ENCODE measurements at regions not wholly inside any gene's neighbourhood (a gene's known extent, or its start where the extent isn't known, plus 50 kb on each side); places are given as distances from the start of the nearest gene placed in this dataset.

DNA sequence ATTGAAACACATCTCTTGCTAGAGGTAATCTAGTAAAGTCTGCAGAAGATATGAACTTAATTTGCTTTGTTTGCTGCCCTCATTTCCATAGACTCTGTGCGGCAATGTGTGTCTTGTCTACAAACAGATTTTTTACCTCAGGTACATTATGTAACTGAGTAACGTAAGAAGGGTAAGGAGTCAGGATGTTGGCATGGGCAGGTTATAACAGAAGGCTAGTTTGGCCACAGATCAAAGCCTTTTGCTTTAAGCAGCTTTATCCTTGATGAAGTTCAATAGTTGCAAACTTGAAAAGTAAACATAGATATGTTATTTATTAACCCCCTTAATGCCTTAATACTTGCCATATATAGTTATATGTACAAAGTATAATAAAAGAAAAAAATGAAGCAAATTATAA lies 391.6 kb upstream of the FKBP1C start:
- Histone ChIP-seq H3K79me2 (ENCODE audit: low read depth) (no peaks in the 10 kb centered on the region), H3K4me2 (no peak overlapping the region), H3K27me3 (ENCODE audit: insufficient read depth, low read depth) (no peaks in the 10 kb centered on the region), H2AFZ (no peak overlapping the region), H3K4me3 (no peak overlapping the region), H3K9me3 (ENCODE audit: insufficient read depth, low read depth) (no peaks in the 10 kb centered on the region), H4K20me1 (ENCODE audit: insufficient read depth) (no peaks in the 10 kb centered on the region), H3K27ac (no peak overlapping the region), H3K4me1 (replicated peaks; ENCODE audit: insufficient read depth) (no peaks in the 10 kb centered on the region), H3K36me3 (ENCODE audit: low read depth) (no peaks in the 10 kb centered on the region), H3F3A (ENCODE audit: insufficient read depth, low read depth) (no peaks in the 10 kb centered on the region), H3K9me2 (ENCODE audit: insufficient read depth) (no peaks in the 10 kb centered on the region)
- no TSS peak for BruUV-seq (replicated peaks)
- ChIA-PET POLR2A (ENCODE audit: unreplicated experiment) (no interaction called here), CTCF (no interaction called here)
- intact Hi-C loops (cut with micrococcal nuclease; ENCODE audit: unreplicated experiment), result no loop called here
- DNase-seq, result no peak
- no peak for TF ChIP-seq EZH2 (IDR thresholded peaks at IDR 0.05; ENCODE audit: low read depth)
- TF ChIP-seq, protein P1, sequence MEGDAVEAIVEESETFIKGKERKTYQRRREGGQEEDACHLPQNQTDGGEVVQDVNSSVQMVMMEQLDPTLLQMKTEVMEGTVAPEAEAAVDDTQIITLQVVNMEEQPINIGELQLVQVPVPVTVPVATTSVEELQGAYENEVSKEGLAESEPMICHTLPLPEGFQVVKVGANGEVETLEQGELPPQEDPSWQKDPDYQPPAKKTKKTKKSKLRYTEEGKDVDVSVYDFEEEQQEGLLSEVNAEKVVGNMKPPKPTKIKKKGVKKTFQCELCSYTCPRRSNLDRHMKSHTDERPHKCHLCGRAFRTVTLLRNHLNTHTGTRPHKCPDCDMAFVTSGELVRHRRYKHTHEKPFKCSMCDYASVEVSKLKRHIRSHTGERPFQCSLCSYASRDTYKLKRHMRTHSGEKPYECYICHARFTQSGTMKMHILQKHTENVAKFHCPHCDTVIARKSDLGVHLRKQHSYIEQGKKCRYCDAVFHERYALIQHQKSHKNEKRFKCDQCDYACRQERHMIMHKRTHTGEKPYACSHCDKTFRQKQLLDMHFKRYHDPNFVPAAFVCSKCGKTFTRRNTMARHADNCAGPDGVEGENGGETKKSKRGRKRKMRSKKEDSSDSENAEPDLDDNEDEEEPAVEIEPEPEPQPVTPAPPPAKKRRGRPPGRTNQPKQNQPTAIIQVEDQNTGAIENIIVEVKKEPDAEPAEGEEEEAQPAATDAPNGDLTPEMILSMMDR (conservative IDR thresholded peaks at IDR 0.05), result no peak

DNA sequence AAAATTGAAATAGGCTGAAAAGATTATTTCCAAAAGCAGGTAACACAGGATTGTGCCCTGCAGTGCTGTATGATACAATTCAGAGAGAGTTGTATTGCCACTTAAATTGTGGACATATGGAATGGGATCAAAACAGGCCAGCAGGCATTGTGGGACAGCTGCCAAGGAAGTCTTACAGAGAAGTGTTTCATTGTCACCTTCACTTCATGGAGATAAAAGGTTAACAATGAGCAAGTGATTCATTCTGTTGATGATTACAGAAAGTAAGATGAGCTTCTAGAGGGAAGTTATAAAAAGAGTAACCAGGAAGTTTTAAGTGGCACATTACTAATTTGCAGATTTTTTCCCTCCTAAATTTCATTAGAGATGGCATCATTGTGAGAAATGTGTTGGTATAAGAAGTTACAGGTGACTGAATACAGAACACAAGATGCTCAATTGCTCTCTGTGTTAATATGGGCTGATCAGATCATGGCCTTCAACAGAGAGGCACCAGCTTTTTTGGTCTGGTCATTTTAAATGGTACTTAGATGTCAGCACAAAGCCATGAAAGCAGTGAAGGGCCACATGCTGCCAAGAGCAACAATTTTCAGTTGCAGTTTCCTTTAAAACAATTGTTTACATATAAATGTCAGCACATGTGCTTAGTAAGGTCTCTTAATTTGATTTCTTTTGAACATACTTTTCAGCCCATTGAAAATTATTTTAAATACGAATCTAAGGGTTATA lies 402.5 kb upstream of the FKBP1C start:
- no peaks in the 10 kb centered on the region for H3K36me3 ChIP-seq (ENCODE audit: low read depth)
- intact Hi-C loops (cut with micrococcal nuclease; ENCODE audit: unreplicated experiment), result no loop called here
- H3K4me2 ChIP-seq, result no peak overlapping the region
- H3K4me1 ChIP-seq (replicated peaks; ENCODE audit: insufficient read depth), result no peaks in the 10 kb centered on the region
- CTCF ChIA-PET, result no interaction called here
- no peaks in the 10 kb centered on the region for H3K27me3 ChIP-seq (ENCODE audit: insufficient read depth, low read depth)
- BruUV-seq (replicated peaks), result no TSS peak
- H3K9me3 ChIP-seq (ENCODE audit: insufficient read depth, low read depth), result no peaks in the 10 kb centered on the region
- H2AFZ ChIP-seq, result no peak overlapping the region; the same call in 1 of the 2 replicates
- H3K79me2 ChIP-seq (ENCODE audit: low read depth), result no peaks in the 10 kb centered on the region
- TF ChIP-seq, protein P1 (conservative IDR thresholded peaks at IDR 0.05), result no peak
- no peak for TF ChIP-seq EZH2 (IDR thresholded peaks at IDR 0.05; ENCODE audit: low read depth)
- H3K9me2 ChIP-seq (ENCODE audit: insufficient read depth), result no peaks in the 10 kb centered on the region
- H3K4me3 ChIP-seq, result no peak overlapping the region
- no peaks in the 10 kb centered on the region for H4K20me1 ChIP-seq (ENCODE audit: insufficient read depth)
- no peak overlapping the region for H3K27ac ChIP-seq
- DNase-seq, result no peak
- H3F3A ChIP-seq (ENCODE audit: insufficient read depth, low read depth), result no peaks in the 10 kb centered on the region
- POLR2A ChIA-PET (ENCODE audit: unreplicated experiment), result no interaction called here

DNA sequence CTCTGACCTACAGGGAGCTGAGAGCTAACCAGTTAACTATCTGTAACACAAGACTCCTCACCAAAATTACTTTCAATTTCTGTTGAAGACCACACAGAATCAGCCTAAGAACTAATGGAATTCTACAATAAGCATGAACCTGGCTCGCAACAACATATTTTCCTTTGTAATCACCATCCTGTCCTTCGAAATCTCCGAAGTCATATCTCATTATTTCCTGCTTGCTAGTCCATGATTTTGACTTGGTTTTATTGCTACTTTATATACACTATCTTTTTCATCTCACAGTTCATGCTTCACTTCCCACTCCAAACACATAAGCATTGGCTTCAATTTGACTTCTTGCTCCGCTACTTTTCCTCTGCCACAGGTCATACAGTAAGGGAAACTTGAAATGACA lies 405.8 kb upstream of the FKBP1C start:
- no peaks in the 10 kb centered on the region for H3K27me3 ChIP-seq (ENCODE audit: insufficient read depth, low read depth)
- H3F3A ChIP-seq (ENCODE audit: insufficient read depth, low read depth), result no peaks in the 10 kb centered on the region
- no peaks in the 10 kb centered on the region for H3K4me1 ChIP-seq (replicated peaks; ENCODE audit: insufficient read depth)
- ChIA-PET CTCF (no interaction called here), POLR2A (ENCODE audit: unreplicated experiment) (interaction anchor here (0.6 kb wide), 1 partner anchor 1993 kb away, joined by 30 read pairs; no protein-coding TSS in a partner anchor)
- H3K4me3 ChIP-seq, result no peak overlapping the region
- H3K4me2 ChIP-seq, result no peak overlapping the region
- no peaks in the 10 kb centered on the region for H3K9me3 ChIP-seq (ENCODE audit: insufficient read depth, low read depth)
- TF ChIP-seq EZH2 (IDR thresholded peaks at IDR 0.05; ENCODE audit: low read depth), result no peak
- TF ChIP-seq, protein P1 (conservative IDR thresholded peaks at IDR 0.05), result no peak
- no peaks in the 10 kb centered on the region for H4K20me1 ChIP-seq (ENCODE audit: insufficient read depth)
- H3K79me2 ChIP-seq (ENCODE audit: low read depth), result no peaks in the 10 kb centered on the region
- no peaks in the 10 kb centered on the region for H3K9me2 ChIP-seq (ENCODE audit: insufficient read depth)
- no peak for DNase-seq
- no peaks in the 10 kb centered on the region for H3K36me3 ChIP-seq (ENCODE audit: low read depth)
- no peak overlapping the region for H3K27ac ChIP-seq
- intact Hi-C loops (cut with micrococcal nuclease; ENCODE audit: unreplicated experiment), result no loop called here
- BruUV-seq (replicated peaks), result no TSS peak
- H2AFZ ChIP-seq, result no peak overlapping the region
